ENCODE measurements at regions not wholly inside any gene's neighbourhood (a gene's known extent, or its start where the extent isn't known, plus 50 kb on each side); places are given as distances from the start of the nearest gene placed in this dataset.

DNA sequence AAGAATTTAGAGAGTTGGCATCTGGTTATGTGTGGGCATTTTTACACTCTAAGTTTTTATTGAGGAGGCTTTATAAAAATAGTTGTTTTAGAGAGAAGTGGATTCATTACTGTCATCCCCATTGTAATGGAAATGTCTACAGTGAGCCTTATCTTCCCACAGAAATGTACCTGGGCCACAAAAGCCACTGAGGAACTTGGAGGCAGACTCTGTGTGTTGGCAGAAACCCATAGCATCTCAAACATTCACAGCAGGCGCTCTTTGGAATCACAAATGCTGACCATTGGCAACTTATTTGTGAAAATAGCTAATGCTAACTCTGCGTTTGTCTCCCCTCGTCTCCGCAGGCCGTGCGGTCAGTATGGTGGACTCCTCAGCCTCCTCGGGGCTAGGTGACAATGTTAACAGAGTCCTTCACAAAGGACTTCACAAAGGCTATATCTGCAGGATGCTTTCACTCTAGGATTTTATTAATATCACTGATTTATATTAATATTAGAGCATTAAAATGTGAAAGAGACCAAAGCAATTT lies 689.1 kb upstream of the POU3F3 start:
- TF ChIP-seq, protein P1, sequence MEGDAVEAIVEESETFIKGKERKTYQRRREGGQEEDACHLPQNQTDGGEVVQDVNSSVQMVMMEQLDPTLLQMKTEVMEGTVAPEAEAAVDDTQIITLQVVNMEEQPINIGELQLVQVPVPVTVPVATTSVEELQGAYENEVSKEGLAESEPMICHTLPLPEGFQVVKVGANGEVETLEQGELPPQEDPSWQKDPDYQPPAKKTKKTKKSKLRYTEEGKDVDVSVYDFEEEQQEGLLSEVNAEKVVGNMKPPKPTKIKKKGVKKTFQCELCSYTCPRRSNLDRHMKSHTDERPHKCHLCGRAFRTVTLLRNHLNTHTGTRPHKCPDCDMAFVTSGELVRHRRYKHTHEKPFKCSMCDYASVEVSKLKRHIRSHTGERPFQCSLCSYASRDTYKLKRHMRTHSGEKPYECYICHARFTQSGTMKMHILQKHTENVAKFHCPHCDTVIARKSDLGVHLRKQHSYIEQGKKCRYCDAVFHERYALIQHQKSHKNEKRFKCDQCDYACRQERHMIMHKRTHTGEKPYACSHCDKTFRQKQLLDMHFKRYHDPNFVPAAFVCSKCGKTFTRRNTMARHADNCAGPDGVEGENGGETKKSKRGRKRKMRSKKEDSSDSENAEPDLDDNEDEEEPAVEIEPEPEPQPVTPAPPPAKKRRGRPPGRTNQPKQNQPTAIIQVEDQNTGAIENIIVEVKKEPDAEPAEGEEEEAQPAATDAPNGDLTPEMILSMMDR (conservative IDR thresholded peaks at IDR 0.05 in 1 of 2, IDR thresholded peaks at IDR 0.05 in 1 of 2; ENCODE audit: extremely low read depth in 1 of 2, insufficient read depth in 1 of 2, low read depth in 1 of 2, low read length in 2 of 2) = no peak
- TF ChIP-seq EZH2 (IDR thresholded peaks at IDR 0.05; ENCODE audit: borderline replicate concordance, low read length) = no peak

Measured in mammary epithelial cell (primary cell).